Keratinocyte (primary cell): ENCODE measurements at regions not wholly inside any gene's neighbourhood (a gene's known extent, or its start where the extent isn't known, plus 50 kb on each side); places are given as distances from the start of the nearest gene placed in this dataset.

Source experiments
- DNase-seq: peaks from one replicate; pipeline ENCODE4 v3.0.0-alpha.2; 2011; ENCODE audit warnings: low read depth, missing footprints, low spot score
- FAIRE-seq: peaks from 2 replicates; lab custom pipeline; 2011; peaks lifted over from hg19 to GRCh38; lab: Jason Lieb, UNC
- H2AFZ ChIP-seq: 2 replicates; pipeline ENCODE4 v1.6.0; 2012; ENCODE audit warnings: low read length, control low read depth, inconsistent platforms; ENCODE audit not compliant: control insufficient read depth
- H3K27ac ChIP-seq: 2 replicates; pipeline ENCODE4 v1.5.1; 2011; ENCODE audit warnings: low read length; ENCODE audit not compliant: control insufficient read depth, insufficient read depth
- H3K27me3 ChIP-seq: 3 replicates; pipeline ENCODE4 v1.6.0; 2011; ENCODE audit warnings: low read length; ENCODE audit not compliant: control insufficient read depth, insufficient read depth; ENCODE audit errors: extremely low read depth
- H3K36me3 ChIP-seq, 2 experiments: 2 replicates in 1 of 2; 3 replicates in 1 of 2; pipeline ENCODE4 v1.5.1; 2011; ENCODE audit warnings: low read length in 2 of 2, mild to moderate bottlenecking in 1 of 2; ENCODE audit not compliant: control insufficient read depth in 2 of 2, insufficient read depth in 2 of 2; ENCODE audit errors: extremely low read depth in 1 of 2
- H3K4me1 ChIP-seq: 3 replicates; pipeline ENCODE4 v1.5.1; 2011; ENCODE audit warnings: low read length; ENCODE audit not compliant: control insufficient read depth, insufficient read depth; ENCODE audit errors: extremely low read depth
- H3K4me2 ChIP-seq: 3 replicates; pipeline ENCODE4 v1.6.0; 2011; ENCODE audit warnings: low read depth, low read length; ENCODE audit not compliant: control insufficient read depth, insufficient read depth; ENCODE audit errors: extremely low read depth
- H3K4me3 ChIP-seq, 3 experiments: fragments of 200-600 bp in 1 of 3; sonication (generic) in 1 of 3; 2 replicates in 2 of 3; 3 replicates in 1 of 3; pipeline ENCODE4 v1.5.1; 2011 to 2016; ENCODE audit warnings: low read length in 3 of 3, mild to moderate bottlenecking in 3 of 3, control low read depth in 2 of 3, inconsistent platforms in 1 of 3, low read depth in 1 of 3, mixed read lengths in 1 of 3, mixed run types in 1 of 3, moderate library complexity in 1 of 3; ENCODE audit not compliant: control insufficient read depth in 2 of 3, insufficient read depth in 2 of 3; ENCODE audit errors: extremely low read depth in 1 of 3
- H3K79me2 ChIP-seq: 2 replicates; pipeline ENCODE4 v1.6.0; 2012; ENCODE audit warnings: low read length; ENCODE audit not compliant: control insufficient read depth, insufficient read depth
- H3K9ac ChIP-seq: 3 replicates; pipeline ENCODE4 v1.6.0; 2011; ENCODE audit warnings: low read length; ENCODE audit not compliant: control insufficient read depth, insufficient read depth; ENCODE audit errors: extremely low read depth
- H3K9me1 ChIP-seq: 3 replicates; pipeline ENCODE4 v1.6.0; 2011; ENCODE audit warnings: low read length; ENCODE audit not compliant: control insufficient read depth, insufficient read depth; ENCODE audit errors: extremely low read depth
- H3K9me3 ChIP-seq: 2 replicates; pipeline ENCODE4 v1.5.1; 2012; ENCODE audit warnings: low read depth, low read length; ENCODE audit not compliant: control insufficient read depth
- H4K20me1 ChIP-seq: 3 replicates; pipeline ENCODE4 v1.6.0; 2011; ENCODE audit warnings: low read length; ENCODE audit not compliant: control insufficient read depth, insufficient read depth; ENCODE audit errors: extremely low read depth
- EZH2 ChIP-seq: IDR thresholded peaks from one replicate; pipeline ENCODE4 v1.6.1; 2012; ENCODE audit warnings: inconsistent platforms, mild to moderate bottlenecking, low read length, moderate library complexity
- dilution Hi-C: fragments of 300-500 bp; cut with MboI; formaldehyde crosslinking; loops from one replicate; pipeline ENCODE4 v1.7.0; 2020; ENCODE audit warnings: low sequenced_read_pairs; ENCODE audit not compliant: extremely low pct_ligation_motif_present
- TF ChIP-seq, protein P1 (sequence below), 3 experiments: IDR thresholded peaks in 1 of 3; conservative IDR thresholded peaks in 1 of 3; optimal IDR thresholded peaks in 1 of 3; 2 replicates in 2 of 3; 3 replicates in 1 of 3; pipeline versions ENCODE3 to v1.5.1; 2011; ENCODE audit warnings: low read length in 3 of 3, mild to moderate bottlenecking in 3 of 3, moderate library complexity in 2 of 3, control low read depth in 1 of 3, inconsistent platforms in 1 of 3; ENCODE audit not compliant: insufficient read depth in 2 of 3; ENCODE audit errors: extremely low read depth in 1 of 3

DNA sequence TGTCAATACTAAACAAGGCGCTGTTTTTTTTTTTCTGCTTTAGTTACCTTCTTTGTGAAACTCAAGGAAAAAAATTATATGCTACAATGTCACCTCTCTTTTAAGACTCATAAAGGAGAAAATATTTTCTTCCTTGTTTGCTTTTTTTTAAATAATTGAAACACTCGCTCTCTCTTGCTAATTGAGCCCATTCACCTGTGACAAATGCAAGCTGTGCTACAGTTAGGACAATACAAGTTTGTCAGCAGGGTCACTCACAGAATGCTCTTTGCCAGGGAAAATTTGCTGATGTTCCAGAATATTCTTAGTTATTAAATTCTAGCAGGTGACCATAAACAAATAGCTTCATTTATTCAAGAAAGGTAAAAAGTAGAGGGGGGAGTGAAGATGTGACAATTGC is 375.9 kb upstream of the DPPA4 start:
- Histone ChIP-seq H3K9me3 (peaks cover 2% of the 10 kb centered on the region), H3K9me1 (no peaks in the 10 kb centered on the region), H2AFZ (no peak overlapping the region), H4K20me1 (no peaks in the 10 kb centered on the region), H3K9ac (no peak overlapping the region), H3K4me3 (no peak overlapping the region), H3K36me3 (no peaks in the 10 kb centered on the region), H3K4me2 (no peak overlapping the region), H3K27me3 (no peaks in the 10 kb centered on the region), H3K79me2 (no peaks in the 10 kb centered on the region), H3K27ac (no peak overlapping the region), H3K4me1 (no peaks in the 10 kb centered on the region)
- TF ChIP-seq, protein P1, sequence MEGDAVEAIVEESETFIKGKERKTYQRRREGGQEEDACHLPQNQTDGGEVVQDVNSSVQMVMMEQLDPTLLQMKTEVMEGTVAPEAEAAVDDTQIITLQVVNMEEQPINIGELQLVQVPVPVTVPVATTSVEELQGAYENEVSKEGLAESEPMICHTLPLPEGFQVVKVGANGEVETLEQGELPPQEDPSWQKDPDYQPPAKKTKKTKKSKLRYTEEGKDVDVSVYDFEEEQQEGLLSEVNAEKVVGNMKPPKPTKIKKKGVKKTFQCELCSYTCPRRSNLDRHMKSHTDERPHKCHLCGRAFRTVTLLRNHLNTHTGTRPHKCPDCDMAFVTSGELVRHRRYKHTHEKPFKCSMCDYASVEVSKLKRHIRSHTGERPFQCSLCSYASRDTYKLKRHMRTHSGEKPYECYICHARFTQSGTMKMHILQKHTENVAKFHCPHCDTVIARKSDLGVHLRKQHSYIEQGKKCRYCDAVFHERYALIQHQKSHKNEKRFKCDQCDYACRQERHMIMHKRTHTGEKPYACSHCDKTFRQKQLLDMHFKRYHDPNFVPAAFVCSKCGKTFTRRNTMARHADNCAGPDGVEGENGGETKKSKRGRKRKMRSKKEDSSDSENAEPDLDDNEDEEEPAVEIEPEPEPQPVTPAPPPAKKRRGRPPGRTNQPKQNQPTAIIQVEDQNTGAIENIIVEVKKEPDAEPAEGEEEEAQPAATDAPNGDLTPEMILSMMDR (optimal IDR thresholded peaks at IDR 0.05 in 1 of 3, IDR thresholded peaks at IDR 0.05 in 1 of 3, conservative IDR thresholded peaks at IDR 0.05 in 1 of 3; ENCODE audit: extremely low read depth in 1 of 3, insufficient read depth in 2 of 3, low read length in 3 of 3): no peak
- no peak for TF ChIP-seq EZH2
- no peak for FAIRE-seq
- no peak for DNase-seq
- dilution Hi-C loops: no loop called here

DNA sequence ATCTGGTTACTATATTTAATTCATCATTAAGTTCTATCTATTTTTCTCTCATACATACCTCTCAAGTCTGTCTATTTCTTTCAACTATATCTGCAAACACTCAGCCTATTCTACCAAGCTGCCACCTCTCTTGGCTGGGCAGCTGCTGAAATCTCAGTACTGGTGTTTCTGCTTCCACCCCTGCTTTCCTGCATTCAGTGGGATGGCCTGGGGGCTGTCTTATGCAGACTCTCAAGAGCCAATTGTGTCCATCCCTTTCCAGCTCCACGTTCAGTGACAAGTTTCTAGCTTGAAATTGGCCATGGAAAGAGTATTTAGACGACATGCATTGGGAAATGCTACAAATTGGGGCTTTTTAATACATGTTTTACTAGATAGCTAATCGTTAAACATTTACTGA is 378.4 kb upstream of the DPPA4 start:
- FAIRE-seq (no peak), DNase-seq (no peak)
- H3K9me1 ChIP-seq: no peaks in the 10 kb centered on the region
- no peaks in the 10 kb centered on the region for H3K27me3 ChIP-seq
- no peak overlapping the region for H2AFZ ChIP-seq
- no peaks in the 10 kb centered on the region for H3K36me3 ChIP-seq
- no peak overlapping the region for H3K9ac ChIP-seq
- H3K4me2 ChIP-seq: no peak overlapping the region
- H3K79me2 ChIP-seq: no peaks in the 10 kb centered on the region
- H3K9me3 ChIP-seq: no peaks in the 10 kb centered on the region
- no peaks in the 10 kb centered on the region for H4K20me1 ChIP-seq
- no peaks in the 10 kb centered on the region for H3K4me1 ChIP-seq
- TF ChIP-seq EZH2: no peak
- TF ChIP-seq, protein P1 (optimal IDR thresholded peaks at IDR 0.05 in 1 of 3, IDR thresholded peaks at IDR 0.05 in 1 of 3, conservative IDR thresholded peaks at IDR 0.05 in 1 of 3; ENCODE audit: extremely low read depth in 1 of 3, insufficient read depth in 2 of 3, low read length in 3 of 3): no peak
- H3K4me3 ChIP-seq: no peak overlapping the region
- dilution Hi-C loops: no loop called here
- H3K27ac ChIP-seq: no peak overlapping the region
